Central memory CD8-positive, alpha-beta T cell (primary cell): ENCODE measurements at regions not wholly inside any gene's neighbourhood (a gene's known extent, or its start where the extent isn't known, plus 50 kb on each side); places are given as distances from the start of the nearest gene placed in this dataset.

Experiments used
- ATAC-seq: fragments of 150-1000 bp; cut with Tn5 transposase; replicated peaks from 2 replicates; pipeline ENCODE4 v1.10.0; 2022; ENCODE audit warnings: mild to moderate bottlenecking, moderate FRiP score, moderate number of reproducible peaks; ENCODE audit not compliant: poor library complexity, severe bottlenecking; ENCODE audit errors: extremely low read depth
- DNase-seq, 2 donors: peaks; one replicate each; pipeline ENCODE4 v3.0.0; 2021; ENCODE audit warnings: low spot score in 2 of 2
- H3K27ac Mint-ChIP-seq: one replicate; pipeline ENCODE4 v1.8.0; 2022; ENCODE audit warnings: low read depth, mild to moderate bottlenecking, moderate library complexity, mixed read lengths
- H3K27me3 Mint-ChIP-seq: one replicate; pipeline ENCODE4 v1.8.0; 2022; ENCODE audit warnings: mixed read lengths
- H3K36me3 Mint-ChIP-seq: one replicate; pipeline ENCODE4 v1.8.0; 2022; ENCODE audit warnings: mild to moderate bottlenecking, moderate library complexity, mixed read lengths; ENCODE audit not compliant: insufficient read depth
- H3K4me1 Mint-ChIP-seq: one replicate; pipeline ENCODE4 v1.8.0; 2022; ENCODE audit warnings: mixed read lengths
- H3K4me3 Mint-ChIP-seq: one replicate; pipeline ENCODE4 v1.8.0; 2022; ENCODE audit warnings: mild to moderate bottlenecking, moderate library complexity, mixed read lengths
- H3K9me3 Mint-ChIP-seq: one replicate; pipeline ENCODE4 v1.8.0; 2022; ENCODE audit warnings: mixed read lengths

GRCh38 chr21:33121715-33122475 is 52.0 kb downstream of the OLIG1 start:
- H3K4me1 Mint-ChIP-seq, result peaks cover under 1% of the 10 kb centered on the region
- H3K9me3 Mint-ChIP-seq, result no peaks in the 10 kb centered on the region
- peaks cover 22% of the 10 kb centered on the region for H3K27me3 Mint-ChIP-seq
- H3K36me3 Mint-ChIP-seq, result no peaks in the 10 kb centered on the region
- DNase-seq, result no peak
- H3K27ac Mint-ChIP-seq, result no peak overlapping the region
- ATAC-seq, result no peak
- no peak overlapping the region for H3K4me3 Mint-ChIP-seq

- H3K4me3 Mint-ChIP-seq, result no peak overlapping the region
Measured at GRCh38 chr21:33122507-33122906, 52.6 kb downstream of the OLIG1 start.

DNA sequence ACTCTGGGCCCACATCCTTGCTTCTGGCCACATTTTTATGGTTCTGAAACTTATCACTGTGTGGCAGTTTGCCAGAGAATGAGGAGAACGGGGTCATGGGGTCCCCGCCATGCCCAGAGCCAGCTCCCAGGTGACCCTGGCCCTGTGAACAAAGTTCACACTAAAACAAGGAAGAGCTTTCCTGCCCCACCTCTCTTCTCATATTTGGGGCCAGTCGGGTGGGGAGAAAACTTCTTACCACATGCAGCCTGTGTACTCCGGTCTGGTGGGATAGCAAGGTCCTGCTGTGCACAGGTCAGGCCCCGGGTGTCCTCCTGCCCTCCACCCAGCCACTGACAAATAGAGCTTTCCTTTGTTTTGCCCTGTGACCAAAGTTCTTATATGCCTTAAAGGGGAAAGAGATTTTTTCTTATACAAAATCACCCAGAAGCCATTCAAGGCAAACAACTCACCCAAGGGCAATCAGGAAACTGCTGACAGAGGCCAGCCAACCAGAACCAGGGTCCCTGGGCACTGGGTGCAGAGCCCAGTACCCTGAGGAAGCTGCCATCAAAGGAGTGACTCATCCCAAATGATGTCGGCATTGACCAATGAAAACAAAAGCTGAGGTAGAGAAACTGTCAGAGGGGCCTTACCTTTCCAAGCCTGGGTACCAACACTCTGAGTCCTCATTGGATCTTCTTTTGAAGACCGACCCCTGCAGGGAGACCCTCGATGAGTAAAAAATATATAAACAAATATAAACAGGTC is 53.6 kb downstream of the OLIG1 start:
- H3K27ac Mint-ChIP-seq, result no peak overlapping the region
- H3K9me3 Mint-ChIP-seq, result no peaks in the 10 kb centered on the region
- H3K27me3 Mint-ChIP-seq, result peaks cover 27% of the 10 kb centered on the region
- no peaks in the 10 kb centered on the region for H3K36me3 Mint-ChIP-seq
- DNase-seq (no peak), ATAC-seq (no peak)
- H3K4me3 Mint-ChIP-seq, result no peak overlapping the region
- peaks cover 10% of the 10 kb centered on the region for H3K4me1 Mint-ChIP-seq

More at GRCh38 chr21:33122507-33122906, 52.6 kb downstream of the OLIG1 start:
- Mint-ChIP-seq H3K9me3 (no peaks in the 10 kb centered on the region), H3K36me3 (no peaks in the 10 kb centered on the region), H3K27me3 (peaks cover 23% of the 10 kb centered on the region), H3K4me1 (peaks cover 6% of the 10 kb centered on the region), H3K27ac (no peak overlapping the region)
- DNase-seq, result no peak
- no peak for ATAC-seq

DNA sequence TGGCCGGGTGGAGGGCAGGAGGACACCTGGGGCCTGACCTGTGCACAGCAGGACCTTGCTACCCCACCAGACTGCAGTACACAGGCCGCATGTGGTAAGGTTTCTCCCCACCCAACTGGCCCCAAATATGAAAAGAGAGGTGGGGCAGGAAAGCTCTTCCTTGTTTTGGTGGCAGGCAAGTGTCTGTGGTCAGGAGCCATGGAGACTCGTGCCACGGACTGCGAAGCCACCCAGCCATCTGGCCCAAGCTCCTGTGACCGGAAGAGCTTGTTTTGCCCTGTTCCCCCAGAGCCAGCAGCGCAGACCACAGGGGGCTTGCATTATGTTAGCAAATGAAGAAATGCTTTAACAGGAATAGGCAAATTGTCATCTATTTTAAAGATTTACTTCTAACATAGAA is 54.9 kb downstream of the OLIG1 start:
- no peaks in the 10 kb centered on the region for H3K9me3 Mint-ChIP-seq
- peaks cover 10% of the 10 kb centered on the region for H3K4me1 Mint-ChIP-seq
- ATAC-seq (no peak), DNase-seq (no peak)
- no peaks in the 10 kb centered on the region for H3K36me3 Mint-ChIP-seq
- no peak overlapping the region for H3K4me3 Mint-ChIP-seq
- H3K27me3 Mint-ChIP-seq, result peaks cover 41% of the 10 kb centered on the region
- no peak overlapping the region for H3K27ac Mint-ChIP-seq

DNA sequence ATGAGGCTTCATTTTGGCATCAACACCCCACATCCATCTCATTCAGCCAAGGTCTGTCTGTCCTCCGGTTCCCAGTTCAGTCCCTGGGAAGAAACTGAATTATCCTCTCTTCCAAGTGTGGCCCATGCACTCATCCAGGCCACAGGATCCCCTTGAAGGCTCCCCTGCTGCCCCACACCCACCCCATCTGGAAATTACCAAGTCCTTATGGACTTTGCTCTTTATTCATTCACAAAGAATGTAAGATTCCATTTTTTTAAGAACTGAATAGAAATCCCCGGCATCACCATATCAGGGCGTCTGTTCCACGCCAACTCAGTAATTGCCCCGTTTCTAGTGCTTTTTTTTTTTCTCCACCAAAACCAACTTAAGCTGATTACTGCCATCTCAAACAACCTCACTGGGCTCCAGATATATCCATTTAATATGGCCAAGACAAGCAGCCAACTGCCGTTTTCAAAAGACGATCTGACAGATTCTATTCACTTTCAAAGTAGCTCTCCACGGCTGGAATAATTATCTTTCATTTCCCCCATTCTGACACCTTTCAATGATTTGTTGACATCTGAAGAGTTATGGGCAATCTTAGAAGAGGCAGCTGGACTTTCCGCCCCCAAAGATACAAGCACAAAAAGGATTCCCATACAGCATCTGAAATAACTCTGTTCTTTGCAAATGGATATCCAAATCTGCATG is 55.9 kb downstream of the OLIG1 start:
- H3K4me1 Mint-ChIP-seq, result peaks cover 10% of the 10 kb centered on the region
- DNase-seq (no peak), ATAC-seq (no peak)
- H3K9me3 Mint-ChIP-seq, result no peaks in the 10 kb centered on the region
- no peak overlapping the region for H3K4me3 Mint-ChIP-seq
- H3K27me3 Mint-ChIP-seq, result peaks cover 50% of the 10 kb centered on the region
- H3K27ac Mint-ChIP-seq, result no peak overlapping the region
- no peaks in the 10 kb centered on the region for H3K36me3 Mint-ChIP-seq

- no peak overlapping the region for H3K4me3 Mint-ChIP-seq
- no peaks in the 10 kb centered on the region for H3K36me3 Mint-ChIP-seq
- DNase-seq (no peak), ATAC-seq (no peak)
- no peak overlapping the region for H3K27ac Mint-ChIP-seq
- H3K27me3 Mint-ChIP-seq, result peaks cover 56% of the 10 kb centered on the region
- no peaks in the 10 kb centered on the region for H3K9me3 Mint-ChIP-seq
- peaks cover 10% of the 10 kb centered on the region for H3K4me1 Mint-ChIP-seq
Measured at GRCh38 chr21:33126569-33126968, 56.6 kb downstream of the OLIG1 start.

DNA sequence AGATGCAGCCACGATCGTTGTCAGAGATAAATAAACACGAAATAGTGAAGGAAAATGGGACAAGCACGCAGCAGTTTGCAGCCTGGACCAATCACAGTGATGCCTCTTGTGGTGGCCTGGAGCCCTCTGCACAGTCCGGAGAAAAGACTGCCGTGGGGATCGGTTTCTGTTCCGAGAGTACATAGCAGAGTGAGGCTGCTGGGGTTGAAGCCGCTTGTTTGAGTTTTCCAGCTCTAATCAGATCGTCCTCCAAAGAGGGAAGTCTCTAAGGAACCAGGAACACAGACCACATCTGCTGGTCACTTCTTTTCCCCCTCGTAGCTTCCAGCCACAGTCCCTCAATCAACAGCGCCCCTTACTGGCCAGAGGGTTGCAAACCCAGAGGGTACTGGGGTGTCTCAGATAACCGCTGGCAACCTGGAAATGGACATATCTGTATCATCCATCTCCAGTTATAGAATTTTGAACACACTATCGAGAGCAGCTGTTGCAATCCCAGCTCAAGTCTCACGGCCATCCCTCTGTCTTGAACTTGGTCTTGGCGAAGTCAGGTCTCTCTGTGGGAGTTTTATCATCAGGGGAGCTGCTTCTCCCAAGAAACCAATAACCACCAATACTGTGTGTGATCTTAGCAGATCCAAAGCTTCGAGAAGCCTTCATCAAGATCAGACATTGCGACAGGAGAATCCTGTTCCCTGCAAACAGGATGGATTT is 57.4 kb downstream of the OLIG1 start:
- no peaks in the 10 kb centered on the region for H3K9me3 Mint-ChIP-seq
- peaks cover 3% of the 10 kb centered on the region for H3K36me3 Mint-ChIP-seq
- peaks cover 10% of the 10 kb centered on the region for H3K4me1 Mint-ChIP-seq
- DNase-seq, result peak; percentile 27 to 36
- H3K27me3 Mint-ChIP-seq, result peaks cover 56% of the 10 kb centered on the region
- no peak overlapping the region for H3K27ac Mint-ChIP-seq
- peak; percentile 40 for ATAC-seq
- peak overlapping the region; percentile 40 for H3K4me3 Mint-ChIP-seq

DNA sequence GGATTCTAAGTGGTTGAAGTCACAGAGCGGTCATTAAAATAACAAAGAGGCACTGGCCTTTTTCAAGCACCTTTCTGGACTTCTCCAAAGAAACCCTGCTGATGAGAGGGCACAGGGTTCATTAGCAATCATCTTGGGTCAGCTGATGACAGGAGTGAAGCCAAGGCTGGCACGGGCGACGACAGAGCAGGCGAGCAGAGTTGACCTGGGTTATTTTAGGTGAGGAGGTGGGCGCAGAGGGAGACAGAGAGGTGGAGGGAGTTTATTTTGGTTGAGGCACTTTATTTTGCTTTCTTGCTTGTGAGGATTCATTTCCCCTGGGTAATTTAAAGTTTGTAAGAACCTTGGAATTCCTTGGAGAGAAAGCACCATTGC is 57.9 kb downstream of the OLIG1 start:
- Mint-ChIP-seq H3K27ac (no peak overlapping the region), H3K36me3 (peaks cover 3% of the 10 kb centered on the region), H3K27me3 (peaks cover 54% of the 10 kb centered on the region), H3K4me1 (peaks cover 10% of the 10 kb centered on the region), H3K4me3 (no peak overlapping the region), H3K9me3 (no peaks in the 10 kb centered on the region)
- ATAC-seq (no peak), DNase-seq (no peak)

DNA sequence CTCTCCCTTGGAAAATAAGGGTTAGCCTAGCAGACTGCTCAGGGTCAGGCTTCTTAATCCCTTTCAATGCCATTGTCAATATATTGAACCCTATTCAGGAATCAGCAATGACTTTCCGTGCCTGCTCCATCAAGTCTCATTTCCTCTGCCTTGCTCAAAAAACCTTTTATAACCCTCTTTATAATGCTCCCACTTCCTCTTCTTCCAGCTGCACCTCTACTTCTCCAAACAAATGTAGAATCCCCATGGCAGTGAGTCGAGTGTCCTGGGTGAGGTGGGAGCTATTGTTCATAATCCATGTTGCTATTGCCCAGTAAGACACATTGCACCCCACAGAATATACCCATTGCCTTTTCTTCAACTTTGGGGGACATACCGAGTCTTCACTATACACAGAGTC is 58.6 kb downstream of the OLIG1 start:
- H3K36me3 Mint-ChIP-seq, result peaks cover 3% of the 10 kb centered on the region
- no peak overlapping the region for H3K4me3 Mint-ChIP-seq
- peaks cover 10% of the 10 kb centered on the region for H3K4me1 Mint-ChIP-seq
- H3K27ac Mint-ChIP-seq, result no peak overlapping the region
- ATAC-seq, result no peak
- H3K9me3 Mint-ChIP-seq, result no peaks in the 10 kb centered on the region
- DNase-seq, result no peak
- H3K27me3 Mint-ChIP-seq, result peaks cover 54% of the 10 kb centered on the region

DNA sequence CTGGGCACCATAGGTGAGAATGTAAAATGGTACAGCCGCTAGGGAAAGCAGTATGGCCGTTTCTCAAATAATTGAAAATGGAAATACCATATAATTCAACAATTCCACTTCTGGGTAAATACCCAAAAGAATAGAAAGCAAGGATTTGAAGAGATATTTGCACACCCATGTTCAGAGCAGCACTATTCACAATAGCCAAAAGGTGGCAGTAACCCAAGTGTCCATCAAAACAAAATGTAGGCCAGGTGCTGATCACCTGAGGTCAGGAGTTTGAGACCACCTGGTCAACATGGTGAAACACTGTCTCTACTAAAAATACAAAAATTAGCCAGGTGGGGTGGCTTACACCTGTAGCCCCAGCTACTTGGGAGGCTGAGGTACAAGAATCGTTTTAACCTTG is 62.1 kb downstream of the OLIG1 start:
- no peaks in the 10 kb centered on the region for H3K9me3 Mint-ChIP-seq
- H3K27ac Mint-ChIP-seq, result no peak overlapping the region
- no peak overlapping the region for H3K4me3 Mint-ChIP-seq
- peaks cover 3% of the 10 kb centered on the region for H3K36me3 Mint-ChIP-seq
- peaks cover 52% of the 10 kb centered on the region for H3K27me3 Mint-ChIP-seq
- no peak for DNase-seq
- H3K4me1 Mint-ChIP-seq, result peaks cover 8% of the 10 kb centered on the region
- no peak for ATAC-seq

DNA sequence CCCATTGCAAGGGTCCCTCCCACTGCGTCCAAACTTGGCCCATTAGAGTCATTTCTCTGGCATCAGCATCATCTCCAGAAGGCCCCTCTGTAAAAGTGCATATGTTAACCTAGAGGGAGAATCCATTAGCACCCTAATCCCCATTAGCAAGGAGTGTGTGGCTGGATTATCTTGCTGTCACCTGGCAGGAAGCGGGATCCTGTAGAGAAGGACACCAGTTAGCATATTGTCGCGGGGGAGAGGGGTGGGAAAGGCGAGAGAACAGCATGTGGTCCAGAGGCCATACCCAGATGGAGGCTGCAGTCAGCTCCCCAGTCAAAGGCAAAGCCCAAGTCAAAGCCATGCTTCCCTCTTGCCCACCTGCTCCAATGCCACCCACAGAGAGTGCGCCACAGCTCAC is 64.0 kb downstream of the OLIG1 start:
- Mint-ChIP-seq H3K4me1 (no peaks in the 10 kb centered on the region), H3K27ac (no peak overlapping the region), H3K4me3 (no peak overlapping the region), H3K36me3 (peaks cover 3% of the 10 kb centered on the region), H3K27me3 (peaks cover 36% of the 10 kb centered on the region), H3K9me3 (no peaks in the 10 kb centered on the region)
- ATAC-seq (no peak), DNase-seq (no peak)

GRCh38 chr21:33135925-33136324 is 66.0 kb downstream of the OLIG1 start:
- Mint-ChIP-seq H3K36me3 (peaks cover 3% of the 10 kb centered on the region), H3K27me3 (peaks cover 36% of the 10 kb centered on the region), H3K27ac (no peak overlapping the region), H3K4me1 (peaks cover 4% of the 10 kb centered on the region), H3K9me3 (no peaks in the 10 kb centered on the region), H3K4me3 (no peak overlapping the region)
- no peak for DNase-seq
- no peak for ATAC-seq
